Testis (tissue), 2 donors: ENCODE measurements at regions not wholly inside any gene's neighbourhood (a gene's known extent, or its start where the extent isn't known, plus 50 kb on each side); places are given as distances from the start of the nearest gene placed in this dataset.

ENCODE experiments used
- DNase-seq: peaks from one replicate; pipeline ENCODE4 v3.0.0-alpha.2; 2019
- H3K27ac ChIP-seq, 2 donors: fragments of 200-600 bp; sonication (generic); one replicate each; pipeline ENCODE4 v1.5.1; 2019
- H3K27me3 ChIP-seq: fragments of 200-600 bp; sonication (generic); one replicate; pipeline ENCODE4 v1.5.1; 2019
- H3K36me3 ChIP-seq: fragments of 200-600 bp; sonication (generic); one replicate; pipeline ENCODE4 v1.5.1; 2017; ENCODE audit warnings: low read depth; ENCODE audit errors: missing control alignments
- H3K4me1 ChIP-seq: fragments of 200-600 bp; sonication (generic); one replicate; pipeline ENCODE4 v1.5.1; 2019
- H3K4me3 ChIP-seq, 2 donors: fragments of 200-600 bp; sonication (generic); one replicate each; pipeline ENCODE4 v1.5.1; 2017 to 2019
- H3K9me3 ChIP-seq: fragments of 200-600 bp; sonication (generic); one replicate; pipeline ENCODE4 v1.5.1; 2017
- POLR2A ChIP-seq: fragments of 450-650 bp; IDR thresholded peaks from one replicate; pipeline ENCODE4 v1.6.1; 2017; ENCODE audit warnings: antibody characterized with exemption, mild to moderate bottlenecking, moderate library complexity
- WGBS, 2 donors: methylation state at CpG; one replicate each; pipeline ENCODE4 v1.1.5; 2018; 5-methylcytosine and 5-hydroxymethylcytosine counted together
- intact Hi-C: fragments of 100-400 bp; cut with DNase I; formaldehyde crosslinking; loops from one replicate; pipeline ENCODE4 v1.15.1; 2023; ENCODE audit warnings: low total_unique reads
- TF ChIP-seq, protein P1 (sequence below), 3 experiments: fragments of 450-650 bp in 2 of 3; fragments of 200-600 bp in 1 of 3; sonication (generic) in 1 of 3; IDR thresholded peaks; one replicate each; pipeline ENCODE4 v1.5.1; 2016 to 2019; ENCODE audit warnings: antibody characterized with exemption in 3 of 3, mild to moderate bottlenecking in 2 of 3, moderate library complexity in 1 of 3

DNA sequence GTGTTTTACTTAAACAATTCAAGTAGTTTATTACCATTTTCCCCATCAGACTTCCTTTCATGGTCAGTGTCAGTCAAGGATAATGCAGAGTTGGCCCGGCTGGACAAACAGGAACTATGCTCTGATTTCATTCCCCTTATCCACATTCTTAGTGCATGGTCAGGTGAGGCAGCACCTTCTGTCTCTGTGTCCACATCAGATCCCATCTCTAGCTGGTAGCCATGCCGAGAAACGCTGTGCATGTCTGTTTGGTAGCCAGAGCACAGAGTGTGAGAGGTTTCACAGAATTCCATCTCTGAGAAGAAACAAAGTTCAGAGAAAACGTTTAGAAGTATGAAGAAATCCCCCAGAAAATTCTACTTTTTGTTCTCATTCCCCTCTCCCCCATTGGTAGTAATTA lies 423.7 kb upstream of the TEX13C start:
- H3K36me3 ChIP-seq: no peaks in the 10 kb centered on the region
- no peak overlapping the region for H3K27ac ChIP-seq
- no peak for TF ChIP-seq POLR2A
- TF ChIP-seq, protein P1, sequence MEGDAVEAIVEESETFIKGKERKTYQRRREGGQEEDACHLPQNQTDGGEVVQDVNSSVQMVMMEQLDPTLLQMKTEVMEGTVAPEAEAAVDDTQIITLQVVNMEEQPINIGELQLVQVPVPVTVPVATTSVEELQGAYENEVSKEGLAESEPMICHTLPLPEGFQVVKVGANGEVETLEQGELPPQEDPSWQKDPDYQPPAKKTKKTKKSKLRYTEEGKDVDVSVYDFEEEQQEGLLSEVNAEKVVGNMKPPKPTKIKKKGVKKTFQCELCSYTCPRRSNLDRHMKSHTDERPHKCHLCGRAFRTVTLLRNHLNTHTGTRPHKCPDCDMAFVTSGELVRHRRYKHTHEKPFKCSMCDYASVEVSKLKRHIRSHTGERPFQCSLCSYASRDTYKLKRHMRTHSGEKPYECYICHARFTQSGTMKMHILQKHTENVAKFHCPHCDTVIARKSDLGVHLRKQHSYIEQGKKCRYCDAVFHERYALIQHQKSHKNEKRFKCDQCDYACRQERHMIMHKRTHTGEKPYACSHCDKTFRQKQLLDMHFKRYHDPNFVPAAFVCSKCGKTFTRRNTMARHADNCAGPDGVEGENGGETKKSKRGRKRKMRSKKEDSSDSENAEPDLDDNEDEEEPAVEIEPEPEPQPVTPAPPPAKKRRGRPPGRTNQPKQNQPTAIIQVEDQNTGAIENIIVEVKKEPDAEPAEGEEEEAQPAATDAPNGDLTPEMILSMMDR (IDR thresholded peaks at IDR 0.05): no peak
- H3K9me3 ChIP-seq: no peaks in the 10 kb centered on the region
- no peaks in the 10 kb centered on the region for H3K4me1 ChIP-seq
- no peaks in the 10 kb centered on the region for H3K27me3 ChIP-seq
- H3K4me3 ChIP-seq: no peak overlapping the region
- intact Hi-C loops: no loop called here
- WGBS, 2 donors: 50 to 84% methylated on average over 2 to 4 of the region's 4 CpGs
- DNase-seq: no peak

DNA sequence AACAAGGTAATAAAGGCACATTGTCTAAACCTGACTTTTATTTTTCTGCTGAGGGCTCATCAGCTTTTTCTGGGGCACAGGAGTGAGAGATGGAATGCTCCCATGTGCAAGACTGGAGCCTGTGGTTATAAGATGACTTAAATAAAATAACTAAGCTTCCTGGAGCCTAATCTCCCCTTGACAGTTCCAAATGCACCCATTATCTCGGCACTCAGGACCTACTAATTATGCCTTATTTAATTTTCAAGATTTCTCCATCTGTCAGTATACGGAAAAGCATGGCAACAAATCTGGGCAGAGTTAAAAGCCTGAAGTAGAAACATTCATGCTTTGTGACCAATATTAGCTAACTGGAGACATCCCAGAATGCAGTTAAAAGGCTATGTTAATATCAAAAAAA lies 416.7 kb upstream of the TEX13C start:
- Histone ChIP-seq H3K36me3 (no peaks in the 10 kb centered on the region), H3K9me3 (no peaks in the 10 kb centered on the region), H3K4me1 (no peaks in the 10 kb centered on the region), H3K27me3 (no peaks in the 10 kb centered on the region), H3K27ac (no peak overlapping the region), H3K4me3 (no peak overlapping the region)
- no peak for DNase-seq
- TF ChIP-seq, protein P1 (IDR thresholded peaks at IDR 0.05): no peak
- no peak for TF ChIP-seq POLR2A
- WGBS, 2 donors: 76 to 91% methylated on average over 2 of the region's 2 CpGs
- intact Hi-C loops: no loop called here

DNA sequence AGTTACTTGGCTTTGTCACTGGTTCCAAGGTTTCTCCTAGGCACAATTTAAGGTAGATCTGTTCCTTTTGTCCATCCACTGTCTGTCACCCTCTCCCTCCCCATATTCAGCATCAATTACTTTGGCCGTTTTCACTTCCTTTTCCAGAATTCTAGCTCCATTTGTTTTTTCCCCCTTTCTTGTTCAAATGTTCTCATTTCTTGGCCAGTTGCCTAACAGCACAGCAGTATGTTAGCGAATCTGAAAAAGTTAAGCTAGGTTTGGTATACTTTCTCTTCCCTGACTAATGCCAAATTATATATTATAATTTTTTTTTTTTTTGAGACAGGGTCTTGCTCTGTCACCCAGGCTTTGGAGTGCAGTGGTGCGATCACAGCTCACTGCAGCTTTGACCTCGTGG lies 409.1 kb upstream of the TEX13C start:
- Histone ChIP-seq H3K9me3 (no peaks in the 10 kb centered on the region), H3K27me3 (no peaks in the 10 kb centered on the region), H3K27ac (no peak overlapping the region), H3K4me3 (no peak overlapping the region), H3K4me1 (no peaks in the 10 kb centered on the region), H3K36me3 (no peaks in the 10 kb centered on the region)
- intact Hi-C loops: no loop called here
- no peak for DNase-seq
- 79 to 87% methylated on average over 4 of the region's 4 CpGs for WGBS, 2 donors
- no peak for TF ChIP-seq POLR2A
- TF ChIP-seq, protein P1 (IDR thresholded peaks at IDR 0.05): no peak

DNA sequence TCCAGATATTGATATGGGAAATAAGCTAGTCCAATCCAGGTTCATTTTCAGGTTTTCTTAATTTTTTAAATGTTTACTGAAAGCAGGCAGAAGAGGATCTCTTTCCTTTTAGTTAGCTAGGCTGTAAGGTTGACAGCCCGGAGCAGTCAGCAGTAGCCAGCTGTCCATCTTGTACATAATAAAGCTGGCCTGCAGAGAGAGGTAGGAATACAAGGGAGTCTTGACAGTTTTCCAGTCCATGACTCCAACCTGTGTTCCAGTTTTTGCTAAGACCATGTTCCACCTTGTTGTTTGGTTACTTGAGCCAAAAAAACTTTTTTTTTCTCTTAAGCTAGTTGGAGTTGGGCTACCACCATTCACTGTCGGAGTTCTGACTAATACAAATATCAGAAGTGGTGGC lies 402.7 kb upstream of the TEX13C start:
- no peaks in the 10 kb centered on the region for H3K27me3 ChIP-seq
- no peak overlapping the region for H3K4me3 ChIP-seq
- no peak for DNase-seq
- no peak for TF ChIP-seq POLR2A
- TF ChIP-seq, protein P1 (IDR thresholded peaks at IDR 0.05): no peak
- H3K9me3 ChIP-seq: no peaks in the 10 kb centered on the region
- no peaks in the 10 kb centered on the region for H3K4me1 ChIP-seq
- no peaks in the 10 kb centered on the region for H3K36me3 ChIP-seq
- H3K27ac ChIP-seq: no peak overlapping the region
- WGBS, 2 donors: 82 to 100% methylated on average over 2 of the region's 2 CpGs
- intact Hi-C loops: no loop called here

DNA sequence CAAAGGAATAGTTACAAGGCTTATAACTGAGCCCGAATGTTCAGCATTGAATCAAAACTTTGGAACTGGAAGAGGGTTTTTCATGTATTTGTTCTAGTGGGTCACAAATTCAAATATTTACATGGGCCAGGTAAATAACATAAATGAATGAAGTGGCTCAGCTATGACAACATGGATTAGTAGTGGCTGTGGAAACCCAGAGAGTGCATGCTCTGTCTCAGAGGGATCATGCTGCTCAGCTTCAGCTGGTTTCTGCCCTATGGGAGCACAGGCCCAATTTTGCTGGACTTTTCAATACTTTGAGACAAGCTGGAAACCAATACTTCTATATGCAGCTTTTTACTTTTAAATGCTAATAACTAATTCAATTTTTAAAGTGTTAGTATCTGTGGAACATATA lies 394.0 kb upstream of the TEX13C start:
- 89 to 100% methylated on average over 1 of the region's 1 CpG for WGBS, 2 donors
- no peaks in the 10 kb centered on the region for H3K36me3 ChIP-seq
- H3K27ac ChIP-seq: no peak overlapping the region
- intact Hi-C loops: no loop called here
- no peaks in the 10 kb centered on the region for H3K27me3 ChIP-seq
- no peak overlapping the region for H3K4me3 ChIP-seq
- no peak for DNase-seq
- no peaks in the 10 kb centered on the region for H3K9me3 ChIP-seq
- TF ChIP-seq, protein P1 (IDR thresholded peaks at IDR 0.05): no peak
- no peak for TF ChIP-seq POLR2A
- H3K4me1 ChIP-seq: no peaks in the 10 kb centered on the region
